Glutamatergic neuron (in vitro differentiated cells): ENCODE measurements at regions not wholly inside any gene's neighbourhood (a gene's known extent, or its start where the extent isn't known, plus 50 kb on each side); places are given as distances from the start of the nearest gene placed in this dataset.

Experiments
- DNase-seq: peaks from one replicate; pipeline ENCODE4 v3.0.0; 2022
- H3K27ac Mint-ChIP-seq: one replicate; pipeline ENCODE4 v1.8.0; 2020; ENCODE audit warnings: mild to moderate bottlenecking, mixed read lengths, inconsistent platforms; ENCODE audit not compliant: unreplicated experiment
- H3K27me3 Mint-ChIP-seq: one replicate; pipeline ENCODE4 v1.8.0; 2020; ENCODE audit warnings: mild to moderate bottlenecking, moderate library complexity, mixed read lengths, inconsistent platforms; ENCODE audit not compliant: unreplicated experiment
- H3K36me3 Mint-ChIP-seq: one replicate; pipeline ENCODE4 v1.8.0; 2020; ENCODE audit warnings: mild to moderate bottlenecking, mixed read lengths, inconsistent platforms; ENCODE audit not compliant: unreplicated experiment
- H3K4me1 Mint-ChIP-seq: one replicate; pipeline ENCODE4 v1.8.0; 2020; ENCODE audit warnings: mild to moderate bottlenecking, low read depth, mixed read lengths, inconsistent platforms; ENCODE audit not compliant: unreplicated experiment
- H3K4me3 Mint-ChIP-seq: one replicate; pipeline ENCODE4 v1.8.0; 2020; ENCODE audit warnings: mild to moderate bottlenecking, mixed read lengths, inconsistent platforms; ENCODE audit not compliant: unreplicated experiment
- H3K9me3 Mint-ChIP-seq: one replicate; pipeline ENCODE4 v1.8.0; 2020; ENCODE audit warnings: mild to moderate bottlenecking, moderate library complexity, mixed read lengths, inconsistent platforms; ENCODE audit not compliant: unreplicated experiment
- CTCF ChIP-seq: fragments of 200-600 bp; sonication (generic); IDR thresholded peaks from one replicate; pipeline ENCODE4 v1.5.0; 2021; ENCODE audit not compliant: partially characterized antibody, unreplicated experiment

GRCh38 chr7:24227603-24228359 lies 56.2 kb upstream of the NPY start:
- no peak overlapping the region for H3K4me3 Mint-ChIP-seq
- H3K9me3 Mint-ChIP-seq: no peaks in the 10 kb centered on the region
- TF ChIP-seq CTCF: no peak

GRCh38 chr7:24229481-24230226 lies 54.3 kb upstream of the NPY start:
- Mint-ChIP-seq H3K4me3 (no peak overlapping the region), H3K27ac (no peak overlapping the region), H3K36me3 (no peaks in the 10 kb centered on the region), H3K9me3 (no peaks in the 10 kb centered on the region), H3K27me3 (no peaks in the 10 kb centered on the region), H3K4me1 (peaks cover 6% of the 10 kb centered on the region)
- DNase-seq: no peak
- TF ChIP-seq CTCF: no peak

More at GRCh38 chr7:24227603-24228359, 56.2 kb upstream of the NPY start:
- peaks cover 9% of the 10 kb centered on the region for H3K36me3 Mint-ChIP-seq
- H3K4me1 Mint-ChIP-seq: peaks cover 6% of the 10 kb centered on the region
- no peaks in the 10 kb centered on the region for H3K27me3 Mint-ChIP-seq
- no peak overlapping the region for H3K27ac Mint-ChIP-seq
- DNase-seq: peak; percentile 18

GRCh38 chr7:24231493-24231892 lies 52.5 kb upstream of the NPY start:
- no peak for DNase-seq
- H3K4me1 Mint-ChIP-seq: peaks cover 6% of the 10 kb centered on the region
- no peaks in the 10 kb centered on the region for H3K27me3 Mint-ChIP-seq
- TF ChIP-seq CTCF: no peak
- no peak overlapping the region for H3K27ac Mint-ChIP-seq
- no peak overlapping the region for H3K4me3 Mint-ChIP-seq
- H3K9me3 Mint-ChIP-seq: no peaks in the 10 kb centered on the region
- no peaks in the 10 kb centered on the region for H3K36me3 Mint-ChIP-seq

- Mint-ChIP-seq H3K9me3 (no peaks in the 10 kb centered on the region), H3K4me3 (no peak overlapping the region), H3K27ac (no peak overlapping the region), H3K36me3 (no peaks in the 10 kb centered on the region), H3K27me3 (no peaks in the 10 kb centered on the region), H3K4me1 (peaks cover 3% of the 10 kb centered on the region)
- no peak for DNase-seq
- no peak for TF ChIP-seq CTCF
These were observed 50.6 kb upstream of the NPY start for GRCh38 chr7:24233386-24233785.
